ENCODE measurements at regions not wholly inside any gene's neighbourhood (a gene's known extent, or its start where the extent isn't known, plus 50 kb on each side); places are given as distances from the start of the nearest gene placed in this dataset.
"Not testable (repeated sequence)": the region's sequence is repeated elsewhere in the genome, so short reads cannot be mapped to it uniquely, and the experiment has no call there.

- TF ChIP-seq POLR2A, POLR2AphosphoS5 (IDR thresholded peaks at IDR 0.05; ENCODE audit: low read depth, low read length): not testable (repeated sequence)
These were observed 143.0 kb downstream of the ATP6V0E2 start for GRCh38 chr7:150016651-150017189.

Measured in GM12892 (cell line).